OCI-LY1 (cell line): ENCODE measurements at regions not wholly inside any gene's neighbourhood (a gene's known extent, or its start where the extent isn't known, plus 50 kb on each side); places are given as distances from the start of the nearest gene placed in this dataset.

ENCODE experiments used
- CTCF ChIP-seq: fragments of 200-600 bp; sonication (generic), shearing (Covaris generic); IDR thresholded peaks from 2 replicates; pipeline ENCODE4 v1.5.1; 2017; ENCODE audit warnings: mild to moderate bottlenecking, antibody characterized with exemption, low read length, moderate library complexity, mixed read lengths
- EZH2 ChIP-seq: fragments of 200-600 bp; sonication (generic), shearing (Covaris generic); IDR thresholded peaks from 2 replicates; pipeline ENCODE4 v1.8.0; 2017; ENCODE audit warnings: borderline replicate concordance, mixed run types, mild to moderate bottlenecking, antibody characterized with exemption, low read length, moderate library complexity, mixed read lengths

DNA sequence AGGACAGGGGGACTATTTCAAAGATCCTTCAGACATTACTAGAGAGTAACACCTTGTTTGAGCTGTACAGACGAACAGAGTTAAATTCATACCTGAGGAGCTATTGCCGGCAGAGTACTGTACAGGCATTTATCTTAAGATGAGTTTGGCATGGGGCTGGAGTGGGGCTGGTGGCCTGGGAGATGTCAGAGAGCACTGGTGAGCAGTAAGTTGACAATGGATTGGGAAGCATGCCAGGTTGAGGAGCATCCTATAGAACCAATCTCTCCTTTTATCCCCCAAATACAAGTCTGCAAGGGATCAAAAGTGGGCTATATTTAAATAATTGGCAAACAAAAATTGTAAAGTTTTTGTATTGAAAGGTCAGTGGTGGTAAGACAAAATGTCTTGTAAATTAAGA, 58.6 kb downstream of the ADCYAP1 start:
- TF ChIP-seq CTCF (no peak), EZH2 (no peak)
